KBM-7 (cell line): ENCODE measurements at regions not wholly inside any gene's neighbourhood (a gene's known extent, or its start where the extent isn't known, plus 50 kb on each side); places are given as distances from the start of the nearest gene placed in this dataset.
"Not testable (repeated sequence)": the region's sequence is repeated elsewhere in the genome, so short reads cannot be mapped to it uniquely, and the experiment has no call there.

Source experiments
- DNase-seq: peaks from one replicate; pipeline ENCODE4 v3.0.0-alpha.2; 2015
- in situ Hi-C: fragments of 300-500 bp; cut with MboI; formaldehyde crosslinking; loops from 2 replicates; pipeline ENCODE4 v1.14.3; 2020; ENCODE audit warnings: low sequenced_read_pairs, low pct_unique_long_range_greater_than_20kb, mixed read lengths

DNA sequence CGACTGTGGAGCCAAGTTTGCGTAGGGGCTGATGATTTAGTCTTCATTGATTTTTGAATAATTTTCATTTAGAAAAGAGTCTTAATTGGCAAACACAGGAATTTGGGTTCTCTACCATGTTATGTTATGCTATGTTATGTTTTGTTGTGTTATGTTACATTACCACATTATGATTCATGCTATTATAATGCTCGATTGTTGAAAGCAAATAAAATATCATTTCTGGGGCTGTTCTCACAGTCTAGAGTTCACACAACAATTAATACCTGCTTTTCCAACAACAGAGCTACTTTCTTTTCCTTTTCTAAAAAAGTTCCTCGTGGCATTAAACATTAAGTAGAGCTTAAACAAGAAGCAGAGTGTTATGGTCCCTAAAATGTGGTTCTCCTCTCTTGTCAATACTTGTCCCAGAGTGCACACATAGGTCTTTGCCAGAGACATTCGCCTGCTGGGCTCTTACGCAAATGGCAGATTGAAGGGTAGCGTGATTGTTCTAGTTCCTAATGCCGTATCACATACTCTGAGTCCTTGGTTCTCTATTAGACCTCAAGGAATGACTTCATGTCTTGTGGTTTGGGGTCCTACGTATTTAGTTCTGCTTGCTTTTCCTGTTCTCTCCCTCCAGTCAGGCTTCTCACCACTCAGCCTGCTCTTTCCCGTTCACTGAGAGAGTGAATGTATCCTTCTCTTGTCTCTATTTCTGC, 370.3 kb downstream of the CD109 start:
- in situ Hi-C loops, result no loop called here
- DNase-seq, result no peak

DNA sequence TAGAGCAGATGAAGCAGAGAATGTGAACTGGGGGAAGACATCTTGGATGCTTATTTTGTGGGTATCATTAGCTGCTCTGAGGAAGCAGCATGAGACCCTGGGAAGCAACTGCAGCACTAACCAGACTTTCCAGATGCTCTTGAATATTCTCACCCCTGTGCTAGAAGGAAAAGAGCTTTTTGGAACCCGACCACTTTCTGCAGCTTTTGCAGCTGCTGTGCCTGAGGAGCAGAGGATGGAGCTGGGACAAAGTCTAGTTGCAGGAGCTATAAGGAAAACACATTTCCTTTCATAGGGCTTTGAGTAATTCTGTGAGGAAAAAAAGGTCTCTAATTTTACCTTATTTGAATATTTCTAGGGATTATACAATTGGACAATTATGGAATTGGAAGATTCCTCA, 369.7 kb downstream of the CD109 start:
- in situ Hi-C loops, result no loop called here
- DNase-seq, result no peak

DNA sequence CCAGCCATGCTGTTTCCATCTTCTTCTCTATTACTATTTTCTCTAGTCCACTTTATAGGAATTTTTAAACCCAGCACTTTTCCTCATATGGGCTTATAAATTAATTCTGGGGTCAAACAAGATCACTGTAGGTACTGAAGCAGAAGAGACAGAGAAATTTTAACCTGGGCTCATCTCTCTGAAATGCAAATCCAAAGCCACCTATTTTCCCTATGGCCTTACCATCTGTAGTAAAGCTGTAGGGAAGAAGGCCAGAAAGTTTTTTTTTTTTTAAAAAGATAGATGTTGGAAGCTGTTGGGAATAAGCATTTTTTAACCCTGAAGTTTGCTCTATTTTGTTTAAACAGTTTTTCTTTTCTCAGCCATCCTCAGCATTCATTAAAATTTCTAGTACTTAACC, 367.4 kb downstream of the CD109 start:
- in situ Hi-C loops, result no loop called here
- no peak for DNase-seq

DNA sequence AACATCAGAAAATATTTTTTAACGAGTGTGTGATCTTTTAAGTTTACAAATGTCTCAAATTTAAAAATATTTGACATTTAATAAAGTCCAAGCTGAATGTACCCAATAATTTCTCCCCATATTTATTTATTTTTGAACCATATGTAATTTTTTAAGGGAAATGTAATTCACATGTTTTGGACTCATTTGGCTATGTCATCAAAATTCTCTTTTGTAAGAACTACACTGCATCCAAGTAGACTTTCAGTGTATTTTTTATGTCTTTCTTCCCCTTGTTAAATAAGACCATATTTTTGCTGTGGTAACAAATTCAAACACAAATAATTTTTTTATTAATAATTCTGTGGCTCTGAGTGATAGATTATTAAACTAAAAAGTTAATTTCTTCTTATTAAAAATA, 365.2 kb downstream of the CD109 start:
- in situ Hi-C loops, result no loop called here
- no peak for DNase-seq

DNA sequence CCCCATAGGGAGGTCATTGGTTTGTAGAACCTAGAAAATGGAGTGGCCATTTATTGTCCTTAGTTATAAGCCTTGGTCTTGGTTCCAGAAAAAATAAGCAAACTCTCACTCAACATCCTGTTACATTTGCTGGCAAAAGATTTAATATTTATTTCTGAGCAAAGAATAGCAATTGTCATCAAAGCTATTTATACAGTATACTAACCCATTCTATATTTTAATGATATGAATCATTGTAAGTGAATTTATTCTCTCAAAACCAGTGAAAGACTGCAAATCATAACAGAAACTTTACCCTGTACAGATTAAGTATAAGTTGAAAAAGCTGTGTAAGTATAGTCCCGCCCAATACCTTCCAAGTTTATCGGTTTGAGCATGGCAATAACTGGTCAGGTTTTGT, 364.4 kb downstream of the CD109 start:
- in situ Hi-C loops, result no loop called here
- no peak for DNase-seq

DNA sequence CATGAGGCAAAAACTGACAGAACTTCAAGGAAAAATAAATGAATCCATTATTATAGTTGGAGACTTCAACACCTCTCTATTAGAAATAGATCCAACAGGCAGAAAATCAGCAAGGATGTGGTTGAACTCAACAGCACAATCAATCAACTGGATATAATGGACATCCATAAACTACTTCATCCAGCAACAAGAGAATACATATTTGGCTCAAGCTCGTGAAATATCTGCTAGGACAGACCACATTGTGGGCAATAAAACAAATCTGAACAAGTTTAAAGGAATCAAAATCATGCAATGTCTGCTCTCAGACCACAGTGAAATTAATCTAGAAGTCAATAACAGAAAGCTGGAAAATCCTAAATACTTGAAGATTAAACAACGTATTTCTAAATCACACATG, 362.6 kb downstream of the CD109 start:
- DNase-seq, result no peak

DNA sequence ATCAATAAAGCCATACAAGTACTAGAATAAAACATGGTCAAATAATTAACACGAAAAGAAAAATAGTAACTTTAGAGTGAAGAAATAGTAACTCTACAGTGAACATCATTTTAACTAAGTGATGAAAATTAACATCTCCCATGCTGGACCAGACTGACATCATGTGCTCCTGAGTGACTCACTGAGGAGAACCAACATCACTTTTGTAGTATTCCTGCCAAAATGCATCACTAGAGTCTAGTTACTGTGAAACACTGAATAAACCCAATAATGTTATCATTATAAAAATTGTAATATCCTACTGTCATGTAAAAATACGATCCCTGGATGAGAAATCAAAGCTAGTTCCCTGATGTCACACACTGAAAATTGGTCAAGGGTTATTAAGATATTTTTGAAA, 361.3 kb downstream of the CD109 start:
- in situ Hi-C loops, result no loop called here

More for the DNA sequence above, 362.6 kb downstream of the CD109 start:
- in situ Hi-C loops, result no loop called here

DNA sequence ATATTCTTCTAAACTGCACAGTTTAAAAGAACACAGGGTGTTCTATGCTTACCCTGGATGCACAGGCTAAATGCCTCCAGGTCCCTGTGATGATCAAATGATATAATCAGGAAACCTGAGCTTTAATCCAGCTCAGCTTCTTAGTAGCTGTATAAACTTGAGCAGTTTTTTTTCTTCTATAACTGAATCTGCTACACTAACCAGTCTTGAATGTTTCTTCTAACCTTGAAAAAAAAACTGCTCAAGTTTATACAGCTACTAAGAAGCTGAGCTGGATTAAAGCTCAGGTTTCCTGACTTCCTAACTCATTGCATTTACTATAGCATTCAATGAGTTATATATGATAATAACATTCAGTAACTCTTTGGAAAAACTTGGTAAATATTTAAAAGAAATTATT, 358.2 kb downstream of the CD109 start:
- no peak for DNase-seq
- in situ Hi-C loops, result no loop called here

More for the DNA sequence above, 361.3 kb downstream of the CD109 start:
- no peak for DNase-seq

DNA sequence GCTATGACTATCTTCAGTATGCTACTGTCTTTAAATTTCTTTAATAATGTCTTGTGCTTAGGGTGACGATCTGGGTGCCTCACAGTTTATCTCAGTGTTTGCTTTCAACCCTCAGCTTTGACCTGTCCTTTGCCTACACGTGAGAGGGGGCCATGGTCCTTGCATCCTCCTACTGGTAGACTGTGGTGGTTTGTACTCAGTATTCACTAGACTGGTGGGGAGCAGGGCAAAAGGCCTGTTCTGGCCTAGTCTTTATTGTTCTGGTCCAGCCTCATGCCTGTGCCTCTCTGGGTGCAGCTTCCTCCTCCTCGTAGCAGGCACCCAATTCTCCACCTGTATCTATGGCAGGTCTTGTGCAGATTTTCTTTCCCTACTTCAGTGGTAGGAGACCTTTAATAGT, 354.9 kb downstream of the CD109 start:
- in situ Hi-C loops, result no loop called here
- DNase-seq, result no peak

DNA sequence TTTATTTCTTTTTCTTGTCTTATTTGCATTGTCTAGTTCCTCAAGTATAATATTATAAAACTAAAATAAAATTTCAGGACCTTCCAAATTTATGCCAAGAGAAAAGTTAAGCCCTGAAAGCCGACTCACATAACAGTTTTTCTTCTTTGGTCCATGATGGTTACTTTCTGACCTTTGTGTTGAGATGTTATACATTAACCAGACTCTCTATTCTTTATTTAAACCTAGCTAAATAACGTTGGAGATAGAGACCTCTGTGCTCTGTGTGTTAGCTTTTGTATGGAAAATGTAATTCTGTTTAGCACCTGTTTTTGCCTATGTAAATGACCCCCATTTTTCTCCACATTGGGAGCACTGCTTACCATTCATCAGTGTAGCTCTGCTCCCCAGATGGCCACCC, 352.4 kb downstream of the CD109 start:
- in situ Hi-C loops, result no loop called here
- DNase-seq, result no peak

DNA sequence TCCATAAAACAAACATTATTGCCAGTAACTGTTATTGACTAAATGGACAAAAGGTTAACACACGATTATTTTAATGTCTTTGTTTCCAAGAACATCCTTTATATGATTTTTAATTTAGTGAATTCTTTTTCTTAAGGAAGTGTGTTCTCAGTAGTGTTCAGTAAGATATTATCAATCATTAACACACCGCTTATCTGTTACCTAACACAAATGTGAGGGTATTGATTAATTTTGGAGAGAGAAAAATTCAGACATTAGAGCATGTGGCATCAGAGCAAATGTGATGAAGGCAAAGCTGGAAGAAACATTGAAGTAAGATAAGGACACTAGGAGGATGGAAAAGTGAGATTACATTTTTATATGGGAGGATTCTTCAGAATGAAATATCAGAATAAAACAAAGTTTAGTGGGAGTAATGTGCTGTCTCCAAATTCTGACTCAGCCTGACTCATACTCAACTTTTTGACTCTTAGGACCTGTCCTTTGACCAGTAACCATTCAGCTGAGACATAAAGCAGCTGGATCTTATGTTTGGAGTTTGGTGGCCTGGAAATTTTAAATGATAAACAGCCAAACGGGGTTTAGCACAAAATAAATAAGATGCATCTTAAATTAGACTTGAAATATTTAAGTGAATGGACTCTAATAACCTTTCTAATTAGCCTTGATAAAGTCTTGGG, 348.6 kb downstream of the CD109 start:
- no peak for DNase-seq
- in situ Hi-C loops, result no loop called here

DNA sequence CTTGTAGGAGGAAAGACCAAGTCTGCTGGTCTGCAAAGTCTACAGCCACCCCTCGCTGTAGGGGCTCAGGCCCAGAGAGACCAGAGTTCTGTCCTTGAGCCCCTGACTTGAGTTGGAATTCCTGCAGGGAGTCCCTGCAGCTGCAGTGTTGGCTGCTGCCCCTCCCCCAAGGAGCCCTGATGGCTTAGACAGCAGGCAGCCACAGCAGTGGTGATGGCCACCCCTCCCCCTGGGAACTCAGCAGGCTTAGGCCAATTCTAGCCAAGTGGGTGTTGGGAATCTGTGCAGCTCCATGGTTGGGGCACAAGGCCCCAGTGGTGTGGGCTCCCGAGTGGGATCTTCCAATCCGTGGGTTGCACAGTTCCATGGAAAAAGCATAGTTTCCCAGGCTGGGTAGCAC, 345.4 kb downstream of the CD109 start:
- in situ Hi-C loops, result no loop called here
- DNase-seq, result no peak

DNA sequence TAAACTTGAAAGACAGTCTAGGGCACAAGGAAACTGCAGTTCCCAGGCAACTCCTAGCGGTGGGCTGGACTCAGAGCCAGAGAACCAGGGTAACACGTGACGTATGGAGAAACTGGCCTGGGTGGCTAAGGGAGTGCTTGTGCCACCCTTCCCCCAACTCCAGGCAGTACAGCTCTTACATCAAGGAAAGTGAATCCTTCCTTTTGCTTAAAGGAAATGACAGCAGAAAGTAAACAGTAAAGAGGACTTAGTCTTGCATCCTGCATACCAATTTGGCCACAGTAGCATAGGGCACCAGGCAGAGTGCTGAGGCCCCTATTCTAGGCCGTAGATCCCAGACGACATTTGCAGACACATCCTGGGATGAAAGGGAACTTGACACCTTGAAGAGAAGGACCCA, 322.8 kb downstream of the CD109 start:
- in situ Hi-C loops, result no loop called here
- DNase-seq, result no peak

DNA sequence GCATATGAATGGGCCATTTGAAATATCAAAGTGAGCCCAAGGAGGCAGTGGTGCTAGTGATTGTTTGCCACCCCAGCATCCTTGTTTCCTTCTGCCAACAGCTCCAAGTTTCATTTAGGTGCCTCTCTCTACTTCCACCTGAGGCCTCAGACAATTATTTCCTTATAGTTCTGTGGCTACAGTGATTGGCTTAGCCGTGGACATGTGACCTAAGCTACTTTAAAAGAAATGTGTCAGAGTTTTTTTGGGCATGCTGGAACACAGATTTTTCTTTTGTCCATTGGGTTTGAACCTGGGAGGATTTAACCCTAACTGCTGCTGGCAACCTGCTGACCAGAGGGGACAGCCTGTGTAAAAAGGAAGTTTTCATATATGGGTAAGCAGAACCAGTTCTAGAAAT, 319.4 kb downstream of the CD109 start:
- in situ Hi-C loops, result no loop called here
- no peak for DNase-seq

DNA sequence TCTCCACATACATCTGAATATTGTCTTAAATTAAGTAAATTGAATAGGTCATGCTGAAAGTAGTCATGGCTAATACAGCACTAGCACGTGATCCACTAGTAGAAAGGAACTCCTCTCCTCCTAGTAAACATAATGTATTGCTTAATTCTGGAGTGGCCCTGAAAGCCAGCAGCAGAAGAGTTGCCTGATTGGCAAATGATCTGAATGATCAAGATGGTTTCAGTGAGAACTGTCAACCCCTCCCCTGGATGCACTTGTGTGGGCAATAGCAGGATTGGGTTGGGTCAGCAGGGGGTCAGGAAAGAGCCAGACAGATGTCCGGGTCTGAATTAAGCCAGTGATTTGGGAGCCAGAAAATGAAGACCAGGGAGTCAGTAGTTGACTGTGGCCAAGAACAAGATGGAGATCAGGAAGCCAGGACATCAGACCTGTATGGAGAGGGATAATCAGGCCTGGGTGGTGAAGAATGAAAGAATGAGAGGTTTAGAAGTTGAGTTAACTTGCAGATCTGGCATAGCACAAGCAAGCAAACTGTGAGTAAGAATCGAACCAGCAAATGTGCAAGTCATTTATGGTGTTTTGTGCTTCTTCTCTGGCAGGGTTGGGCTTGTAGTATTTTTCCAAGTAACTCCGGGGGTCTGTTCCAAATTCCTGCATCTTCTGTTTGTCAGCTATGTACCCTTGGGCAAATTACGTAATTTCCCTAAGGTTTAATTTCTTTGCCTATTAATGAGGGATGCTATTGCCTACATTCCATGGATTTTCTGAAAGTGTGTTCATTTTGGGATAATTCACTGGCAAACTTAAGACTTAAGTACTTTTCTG, 304.9 kb downstream of the CD109 start:
- in situ Hi-C loops, result no loop called here
- DNase-seq, result no peak

DNA sequence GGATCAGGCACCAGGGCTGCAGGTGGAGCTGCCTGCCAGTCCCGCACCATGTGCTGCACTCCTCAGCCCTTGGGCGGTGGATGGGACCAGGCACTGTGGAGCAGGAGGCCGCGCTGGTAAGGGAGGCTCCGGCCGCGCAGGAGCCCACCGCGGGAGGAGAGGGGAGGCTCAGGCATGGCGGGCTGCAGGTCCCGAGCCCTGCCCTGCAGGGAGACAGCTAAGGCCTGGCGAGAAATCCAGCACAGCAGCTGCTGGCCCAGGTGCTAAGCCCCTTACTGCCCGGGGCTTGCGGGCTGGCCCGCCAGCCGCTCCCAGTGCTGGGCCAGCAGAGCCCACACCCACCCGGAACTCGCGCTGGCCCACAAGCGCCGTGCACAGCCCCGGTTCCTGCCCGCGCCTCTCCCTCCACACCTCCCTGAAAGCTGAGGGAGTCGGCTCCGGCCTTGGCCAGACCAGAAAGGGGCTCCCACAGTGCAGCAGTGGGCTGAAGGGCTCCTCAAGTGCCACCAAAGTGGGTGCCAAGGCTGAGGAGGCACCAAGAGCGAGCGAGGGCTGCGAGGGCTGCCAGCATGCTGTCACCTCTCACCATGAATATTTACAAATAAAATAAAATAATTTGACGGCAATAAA, 294.7 kb downstream of the CD109 start:
- in situ Hi-C loops, DNase-seq: not testable (repeated sequence)

DNA sequence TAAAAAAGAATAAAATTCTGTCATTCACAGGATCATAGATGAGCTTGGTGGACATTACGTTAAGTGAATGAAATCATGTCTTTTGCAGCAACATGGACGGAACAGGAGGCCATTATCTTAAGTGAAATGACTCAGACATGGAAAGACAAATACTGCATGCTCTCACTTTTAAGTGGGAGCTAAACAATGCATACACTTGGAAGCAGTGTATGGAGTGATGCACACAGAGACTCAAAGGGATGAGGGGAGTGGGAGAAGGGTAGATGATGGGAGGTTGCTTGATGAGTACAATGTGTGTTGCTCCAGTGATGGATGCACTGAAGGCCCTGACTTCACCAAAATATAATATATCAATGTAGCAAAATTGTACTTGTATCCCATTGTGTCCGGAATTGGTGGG, 293.4 kb downstream of the CD109 start:
- in situ Hi-C loops, result no loop called here
- no peak for DNase-seq

DNA sequence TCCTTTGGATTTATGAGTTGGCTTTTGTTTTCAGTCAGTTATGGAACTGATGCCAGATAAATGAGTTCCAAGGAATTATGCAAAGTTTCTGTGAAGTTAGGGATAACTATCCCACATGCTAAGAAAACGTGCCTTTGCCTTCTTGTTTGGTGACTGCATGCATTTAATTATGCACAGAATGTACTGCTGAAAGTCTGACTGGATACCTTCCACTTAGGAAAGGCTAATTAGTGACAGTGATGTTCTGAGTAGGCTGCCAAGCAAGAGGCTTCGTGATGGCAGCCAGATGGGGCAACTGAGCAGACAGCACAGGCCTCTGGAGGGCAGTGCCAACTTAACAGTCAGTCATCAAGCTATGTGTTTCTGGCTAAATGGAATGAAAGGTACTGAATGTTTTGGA, 289.9 kb downstream of the CD109 start:
- no peak for DNase-seq
- in situ Hi-C loops, result no loop called here

DNA sequence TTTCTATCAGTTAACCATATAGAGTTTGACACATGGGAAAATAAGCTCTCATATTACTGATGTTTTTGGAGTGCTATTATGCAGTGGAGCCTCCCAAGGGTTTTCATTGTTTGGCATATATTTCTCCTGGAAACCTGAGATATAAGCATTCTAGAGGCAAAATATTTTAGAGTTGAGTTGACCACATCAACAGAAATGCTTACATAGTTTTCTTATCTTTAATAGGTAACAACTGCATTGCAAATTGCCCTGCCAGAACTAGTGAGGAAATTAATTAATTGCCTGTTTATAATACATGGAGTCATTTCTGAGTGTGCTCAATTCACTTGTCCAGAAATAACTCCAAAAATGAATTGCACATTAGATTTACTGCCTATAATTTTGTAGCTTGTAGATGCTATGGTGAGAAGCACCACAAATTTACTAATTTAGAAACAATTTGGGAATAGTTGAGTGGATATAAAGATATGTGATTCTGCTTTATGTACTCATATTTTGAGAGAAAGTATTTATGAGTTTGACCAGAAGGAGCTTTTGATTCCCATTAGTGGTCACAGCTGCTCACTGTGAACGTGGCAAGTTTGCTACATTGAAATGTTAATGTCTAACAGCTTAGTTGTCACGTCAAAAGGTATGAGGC, 288.7 kb downstream of the CD109 start:
- no peak for DNase-seq
- in situ Hi-C loops, result no loop called here
